PC-9 (cell line): ENCODE measurements at regions not wholly inside any gene's neighbourhood (a gene's known extent, or its start where the extent isn't known, plus 50 kb on each side); places are given as distances from the start of the nearest gene placed in this dataset.

ENCODE experiments used
- EZH2 ChIP-seq: fragments of 200-600 bp; sonication (generic); IDR thresholded peaks from 2 replicates; pipeline ENCODE4 v1.8.0; 2017; ENCODE audit warnings: antibody characterized with exemption, low read depth
- TF ChIP-seq, protein P1 (sequence below): fragments of 200-600 bp; sonication (generic); conservative IDR thresholded peaks from 2 replicates; pipeline ENCODE4 v1.6.1; 2017; ENCODE audit warnings: mixed run types, antibody characterized with exemption, mild to moderate bottlenecking, moderate library complexity

DNA sequence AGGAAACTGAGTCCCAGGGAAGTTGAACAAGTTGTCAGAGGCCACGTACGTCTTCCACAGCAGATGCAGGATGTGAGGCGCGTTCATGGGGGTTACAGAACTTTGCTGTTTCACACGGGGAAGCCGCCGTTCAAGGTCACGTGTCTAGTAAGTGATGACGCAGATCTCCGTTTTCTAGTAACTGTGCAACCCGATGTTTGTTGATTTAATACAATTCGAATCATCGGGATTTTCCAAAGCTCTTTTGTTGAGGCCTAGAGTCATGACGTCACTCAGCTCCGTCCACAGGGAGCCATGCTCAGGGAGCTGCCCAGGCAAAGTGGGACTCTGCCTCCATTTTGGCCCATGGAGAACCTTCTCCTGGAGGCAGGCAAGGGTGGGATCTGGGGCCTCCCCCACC, 1121.8 kb downstream of the TBC1D22A start:
- TF ChIP-seq, protein P1, sequence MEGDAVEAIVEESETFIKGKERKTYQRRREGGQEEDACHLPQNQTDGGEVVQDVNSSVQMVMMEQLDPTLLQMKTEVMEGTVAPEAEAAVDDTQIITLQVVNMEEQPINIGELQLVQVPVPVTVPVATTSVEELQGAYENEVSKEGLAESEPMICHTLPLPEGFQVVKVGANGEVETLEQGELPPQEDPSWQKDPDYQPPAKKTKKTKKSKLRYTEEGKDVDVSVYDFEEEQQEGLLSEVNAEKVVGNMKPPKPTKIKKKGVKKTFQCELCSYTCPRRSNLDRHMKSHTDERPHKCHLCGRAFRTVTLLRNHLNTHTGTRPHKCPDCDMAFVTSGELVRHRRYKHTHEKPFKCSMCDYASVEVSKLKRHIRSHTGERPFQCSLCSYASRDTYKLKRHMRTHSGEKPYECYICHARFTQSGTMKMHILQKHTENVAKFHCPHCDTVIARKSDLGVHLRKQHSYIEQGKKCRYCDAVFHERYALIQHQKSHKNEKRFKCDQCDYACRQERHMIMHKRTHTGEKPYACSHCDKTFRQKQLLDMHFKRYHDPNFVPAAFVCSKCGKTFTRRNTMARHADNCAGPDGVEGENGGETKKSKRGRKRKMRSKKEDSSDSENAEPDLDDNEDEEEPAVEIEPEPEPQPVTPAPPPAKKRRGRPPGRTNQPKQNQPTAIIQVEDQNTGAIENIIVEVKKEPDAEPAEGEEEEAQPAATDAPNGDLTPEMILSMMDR, result no peak
- no peak for TF ChIP-seq EZH2
